NCI-H1436 (cell line): ENCODE measurements at regions not wholly inside any gene's neighbourhood (a gene's known extent, or its start where the extent isn't known, plus 50 kb on each side); places are given as distances from the start of the nearest gene placed in this dataset.
"Not testable (repeated sequence)": the region's sequence is repeated elsewhere in the genome, so short reads cannot be mapped to it uniquely, and the experiment has no call there.

Experiments used
- DNase-seq: peaks from one replicate; lab custom pipeline; 2025; lab: John Stamatoyannopoulos, UW

DNA sequence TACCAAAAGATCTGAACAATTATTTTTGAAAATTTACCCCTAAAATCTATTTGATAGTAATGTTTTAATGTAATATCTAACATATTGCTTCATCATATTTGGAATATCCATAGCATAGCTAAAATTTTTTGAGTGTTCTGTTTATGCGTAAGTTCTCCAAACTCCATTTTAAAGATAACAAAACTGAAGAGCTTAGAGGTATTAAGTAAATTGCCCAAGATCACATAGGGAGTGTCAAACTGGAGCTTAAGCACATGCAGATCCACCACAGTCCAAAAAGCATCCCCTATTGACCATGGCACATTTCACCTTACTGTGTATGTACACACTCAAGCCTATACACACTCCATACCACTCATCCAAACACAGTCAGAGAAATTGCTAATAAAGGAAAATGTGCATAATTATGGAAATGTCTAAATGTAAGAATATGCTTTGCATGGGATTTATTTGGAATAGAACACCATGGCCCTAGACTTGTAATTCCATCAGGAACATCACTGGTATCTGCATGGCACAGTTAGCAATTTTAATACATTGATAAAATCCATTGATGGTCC, 85.2 kb upstream of the TGFBR2 start:
- DNase-seq = no peak

GRCh38 chr3:30522476-30522875, 83.9 kb upstream of the TGFBR2 start:
- no peak for DNase-seq

DNA sequence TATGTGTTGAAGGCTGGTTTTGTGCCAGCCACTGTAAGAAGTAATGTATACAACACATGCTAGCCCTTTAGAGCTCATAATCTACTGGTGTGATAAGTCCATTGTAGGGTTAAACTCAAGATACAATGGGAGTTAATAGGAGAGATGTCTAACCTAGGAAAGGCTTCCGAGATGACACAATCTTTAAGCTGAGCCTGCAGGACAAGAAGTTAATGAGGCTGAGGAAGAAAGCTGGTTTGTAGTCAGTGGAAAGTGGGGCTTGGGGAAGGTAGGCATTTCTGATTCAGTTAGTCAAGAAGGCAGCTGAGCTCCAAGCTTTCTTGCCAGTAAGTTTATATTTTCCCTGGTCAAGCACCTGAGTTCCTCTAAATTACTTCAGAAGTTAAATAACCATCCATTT, 83.0 kb upstream of the TGFBR2 start:
- DNase-seq = no peak

DNA sequence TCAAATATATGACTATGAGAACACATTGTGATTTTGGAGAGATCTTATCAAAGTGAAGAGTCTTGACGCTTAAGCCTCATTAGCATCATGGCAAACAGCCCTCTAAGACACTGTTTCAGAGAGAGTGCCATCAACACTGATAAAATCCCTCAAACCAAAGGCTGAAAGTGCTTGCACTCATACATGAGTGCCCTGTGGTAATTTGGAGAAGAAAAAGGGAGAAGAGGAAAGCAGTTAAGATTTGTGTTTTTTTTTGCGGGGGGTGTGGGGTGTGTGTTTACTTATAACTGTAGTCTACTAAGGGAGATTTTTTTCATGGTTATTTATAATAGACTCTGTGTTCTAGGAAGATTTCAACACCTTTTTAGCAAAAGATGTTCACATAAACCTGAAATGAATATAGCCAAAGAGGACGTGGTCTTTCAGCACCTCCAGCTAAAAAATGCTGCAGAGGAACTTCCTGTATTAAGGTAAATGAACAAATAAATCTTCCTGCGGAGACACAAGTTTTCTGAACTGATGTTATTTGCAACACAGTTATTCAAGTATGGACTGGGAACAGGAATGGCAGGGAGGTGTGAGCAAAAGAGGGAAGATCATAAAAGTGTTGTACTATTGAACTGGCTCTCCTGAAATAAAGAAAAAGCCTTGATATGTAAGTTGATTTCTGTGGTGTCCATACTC, 81.9 kb upstream of the TGFBR2 start:
- no peak for DNase-seq

- DNase-seq = no peak
Observed at GRCh38 chr3:30526031-30526430, 80.4 kb upstream of the TGFBR2 start.

DNA sequence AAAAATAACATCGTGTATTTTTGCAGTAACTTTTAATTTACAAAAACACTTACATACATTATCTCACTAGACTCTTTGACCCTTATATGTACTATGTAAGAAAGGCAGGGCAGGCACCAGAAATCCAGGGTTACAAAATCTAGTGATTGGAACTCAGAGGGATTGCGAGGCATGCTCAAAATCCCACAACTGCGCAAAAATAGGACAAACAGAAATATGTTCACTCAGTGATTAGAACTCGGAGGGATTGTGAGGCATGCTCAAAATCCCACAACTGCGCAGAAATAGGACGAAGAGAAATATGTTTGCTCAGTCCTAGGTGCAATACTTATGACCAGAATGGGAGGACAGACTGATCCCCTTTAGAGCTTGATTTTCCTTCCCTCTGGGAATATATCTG, 79.2 kb upstream of the TGFBR2 start:
- no peak for DNase-seq

GRCh38 chr3:30527720-30528119, 78.7 kb upstream of the TGFBR2 start:
- DNase-seq = no peak

DNA sequence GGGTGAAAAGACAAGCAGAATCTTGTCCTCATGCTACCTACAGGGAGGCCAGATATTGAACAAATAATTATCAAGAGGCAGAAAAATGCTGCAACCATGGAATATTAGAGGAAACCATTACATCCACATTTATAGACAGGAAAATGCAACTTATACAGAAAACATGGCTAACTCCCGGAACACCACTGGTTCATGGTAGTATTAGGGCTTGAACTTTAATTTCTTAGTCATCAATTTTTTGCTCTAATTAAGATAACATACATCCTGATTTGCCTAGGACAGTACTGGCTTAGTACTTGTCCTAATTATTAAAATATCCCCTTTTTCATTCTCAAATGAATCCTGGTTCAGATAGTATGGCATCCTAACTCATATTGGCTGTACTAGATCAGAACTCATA, 76.3 kb upstream of the TGFBR2 start:
- no peak for DNase-seq

GRCh38 chr3:30531017-30531570, 75.3 kb upstream of the TGFBR2 start:
- DNase-seq = no peak

DNA sequence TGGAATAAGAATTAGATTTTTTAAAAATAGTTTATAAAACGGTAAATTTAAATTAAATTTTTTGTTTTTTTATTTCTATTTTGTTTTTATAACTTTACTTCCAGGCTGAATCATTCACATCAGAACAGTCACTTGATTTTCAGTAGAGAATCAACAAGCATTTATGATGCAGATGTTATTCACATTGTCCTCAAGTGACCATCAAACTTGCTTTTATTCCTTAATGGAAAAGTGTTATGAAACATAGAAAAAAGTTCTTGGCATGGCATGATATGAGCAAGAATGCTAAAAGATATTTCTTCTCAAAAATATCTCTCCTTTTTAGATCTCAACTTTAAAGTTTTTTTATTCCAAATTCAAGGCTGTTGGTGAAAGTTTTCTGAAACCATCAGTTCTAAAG, 70.9 kb upstream of the TGFBR2 start:
- DNase-seq = no peak

- DNase-seq = no peak
Observed at GRCh38 chr3:30538791-30539190, 67.6 kb upstream of the TGFBR2 start.

DNA sequence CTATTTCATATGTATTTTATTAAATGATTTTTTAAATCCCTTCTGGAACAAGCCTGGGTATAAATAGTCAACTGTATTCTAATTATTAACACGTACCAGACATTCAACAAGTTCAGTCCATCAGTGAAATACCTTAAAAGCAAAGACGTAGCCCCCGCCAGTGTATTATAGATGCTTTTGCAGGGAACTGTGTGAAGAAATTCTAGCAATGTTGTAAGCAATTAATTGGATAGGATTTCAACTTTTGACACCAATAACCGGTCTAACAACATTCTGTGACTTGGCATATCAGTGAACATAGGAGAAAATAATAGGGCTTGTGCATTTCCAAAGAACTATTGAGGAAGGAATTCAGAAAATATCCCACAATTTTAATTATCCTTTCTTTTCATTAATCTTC, 67.2 kb upstream of the TGFBR2 start:
- no peak for DNase-seq

DNA sequence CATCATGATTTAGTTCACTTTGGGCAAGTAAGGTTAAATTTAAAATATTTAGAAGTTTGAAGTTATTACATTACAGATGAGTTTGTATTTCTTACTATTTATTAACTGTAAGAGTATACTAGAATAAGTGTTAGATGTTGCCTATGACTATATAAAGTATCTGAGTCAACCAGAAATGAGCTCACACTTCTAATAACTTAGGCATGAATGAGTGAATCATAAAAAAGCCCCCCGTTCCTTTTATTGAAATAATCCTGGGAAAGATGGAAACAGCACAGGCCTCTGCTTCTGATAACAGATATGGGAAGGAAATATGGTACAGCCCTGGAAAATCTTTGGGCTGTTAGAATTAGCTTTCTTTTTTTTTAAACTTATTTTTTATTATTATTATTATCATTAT, 66.6 kb upstream of the TGFBR2 start:
- DNase-seq = no peak

DNA sequence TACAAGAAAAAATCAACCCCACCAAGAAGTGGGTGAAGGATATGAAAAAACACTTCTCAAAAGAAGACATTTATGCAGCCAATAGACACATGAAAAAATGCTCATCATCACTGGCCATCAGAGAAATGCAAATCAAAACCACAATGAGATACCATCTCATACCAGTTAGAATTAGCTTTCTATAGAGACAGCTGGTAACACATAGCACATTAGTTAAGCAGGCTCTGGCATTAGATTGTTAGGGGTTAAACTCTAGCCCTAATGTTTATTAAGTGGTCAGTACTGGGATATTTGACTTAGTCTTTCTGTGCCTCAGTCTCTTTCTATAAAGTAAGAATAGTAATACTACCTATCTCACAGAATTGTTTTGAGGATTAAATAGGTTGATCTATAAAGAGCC, 65.2 kb upstream of the TGFBR2 start:
- DNase-seq = not testable (repeated sequence)

- DNase-seq = no peak
Observed at GRCh38 chr3:30542897-30543296, 63.5 kb upstream of the TGFBR2 start.

DNA sequence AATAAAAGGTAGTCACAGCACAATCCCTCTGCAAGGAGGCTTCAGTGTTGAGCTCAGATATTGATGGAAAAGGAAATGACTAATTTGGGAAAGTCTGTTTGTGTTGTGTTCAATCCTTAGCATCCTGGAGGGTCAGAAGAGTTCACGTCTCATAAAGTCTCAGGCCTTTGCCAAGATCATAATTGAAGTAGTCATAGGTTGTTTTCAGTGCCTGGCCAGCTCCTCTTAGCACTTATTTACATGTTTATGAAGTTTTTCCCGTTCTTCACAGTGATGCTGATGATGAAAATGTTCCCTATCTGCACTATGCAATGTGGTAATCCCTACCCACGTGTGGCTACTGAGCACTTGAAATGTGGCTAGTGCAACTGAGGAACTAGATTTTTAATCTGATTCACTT, 61.6 kb upstream of the TGFBR2 start:
- no peak for DNase-seq

DNA sequence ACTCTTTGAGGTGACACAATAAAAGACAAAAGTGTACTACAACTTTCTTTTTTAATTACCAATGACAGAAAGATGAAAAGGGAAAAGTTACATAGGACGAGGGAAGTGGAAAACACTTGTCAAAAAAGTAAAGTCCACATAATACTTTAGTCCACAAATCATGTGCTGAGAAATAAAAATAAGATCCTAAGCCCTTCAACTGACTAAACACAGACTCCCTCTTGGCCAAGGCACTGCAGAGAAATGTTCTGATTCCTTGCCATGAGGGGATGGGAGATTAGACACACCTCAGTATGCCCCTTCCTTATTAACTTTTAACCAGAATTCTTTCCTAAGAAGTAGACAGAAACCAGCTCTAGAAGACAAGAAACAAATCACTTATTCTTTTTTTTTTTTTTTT, 59.5 kb upstream of the TGFBR2 start:
- no peak for DNase-seq

GRCh38 chr3:30547716-30548115, 58.7 kb upstream of the TGFBR2 start:
- DNase-seq = no peak

- DNase-seq = no peak
Observed at GRCh38 chr3:30548600-30548999, 57.8 kb upstream of the TGFBR2 start.

- no peak for DNase-seq
Observed at GRCh38 chr3:30549600-30549999, 56.8 kb upstream of the TGFBR2 start.

DNA sequence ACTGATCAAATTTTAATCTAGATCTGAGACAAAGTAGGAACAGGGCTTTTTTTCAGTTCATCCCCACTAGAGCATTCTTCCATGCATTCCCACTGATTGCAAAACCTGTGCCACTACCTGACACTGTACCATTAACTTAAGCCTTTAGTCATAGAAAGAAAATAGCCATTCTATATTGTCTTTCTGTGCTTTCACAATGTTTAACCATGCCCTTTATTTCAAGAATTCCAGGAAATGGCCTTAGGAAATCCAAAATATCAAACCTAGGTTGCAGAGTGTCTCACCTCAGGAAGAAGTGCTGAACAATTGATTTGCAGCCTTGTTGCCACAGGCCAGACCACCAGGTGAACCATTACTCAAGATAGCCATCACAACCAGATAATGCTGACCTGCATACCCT, 56.2 kb upstream of the TGFBR2 start:
- no peak for DNase-seq

DNA sequence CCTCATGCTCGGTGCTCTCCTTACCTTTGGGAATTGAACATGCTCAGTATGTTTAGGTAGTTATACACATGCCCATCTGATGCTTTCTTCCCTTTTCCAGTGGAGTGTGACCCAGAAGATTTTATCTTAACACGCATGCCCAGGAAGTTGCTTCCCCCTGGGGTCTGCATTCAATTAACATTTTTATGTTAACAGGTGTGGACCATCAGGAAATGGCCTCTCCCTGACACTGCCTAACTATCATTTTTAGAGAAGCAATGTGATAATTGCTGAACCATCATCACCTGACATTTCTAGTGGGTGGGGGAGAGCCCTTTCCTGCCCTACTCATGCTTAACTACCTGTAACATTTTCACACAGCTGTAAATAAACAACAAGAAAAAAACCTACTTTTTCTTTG, 55.1 kb upstream of the TGFBR2 start:
- DNase-seq = no peak

DNA sequence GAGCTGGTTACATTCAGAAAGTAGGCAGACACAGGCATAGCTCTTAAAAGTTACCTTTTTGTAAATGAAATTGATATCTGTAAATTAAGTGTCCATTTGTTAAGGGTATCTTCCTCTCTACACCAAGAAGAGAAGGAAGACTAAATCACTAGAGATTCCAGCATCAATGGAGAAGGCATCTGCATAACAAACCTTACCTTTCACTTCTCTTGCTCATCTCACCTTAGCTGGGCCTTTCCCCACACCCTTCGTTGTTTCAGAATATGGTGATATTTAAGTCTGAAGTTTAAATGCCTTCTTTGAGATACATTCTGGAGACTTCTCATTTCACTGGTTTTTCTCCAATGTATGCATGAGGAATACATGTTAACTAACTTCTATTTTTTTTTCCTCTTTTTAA, 54.5 kb upstream of the TGFBR2 start:
- DNase-seq = no peak
